Motor neuron (in vitro differentiated cells): ENCODE measurements at regions not wholly inside any gene's neighbourhood (a gene's known extent, or its start where the extent isn't known, plus 50 kb on each side); places are given as distances from the start of the nearest gene placed in this dataset.
A peak's percentile ranks its signal among the peaks of the same experiment; 100 is the strongest.
"Not testable (repeated sequence)": the region's sequence is repeated elsewhere in the genome, so short reads cannot be mapped to it uniquely, and the experiment has no call there.

ENCODE experiments used
- ATAC-seq, 8 experiments: fragments of 200-7000 bp; cut with Tn5 transposase; replicated peaks in 6 of 8; 2 replicates each; pipeline ENCODE4 v1.8.0; 2021; ENCODE audit warnings: mild to moderate bottlenecking in 8 of 8, moderate library complexity in 8 of 8
- H3K27ac ChIP-seq, 2 donors: fragments of 250-450 bp; sonication (Bioruptor Pico); 2 replicates each; pipeline ENCODE4 v1.9.0; 2021; ENCODE audit warnings: antibody characterized with exemption in 2 of 2, mild to moderate bottlenecking in 2 of 2, moderate library complexity in 1 of 2
- H3K4me1 ChIP-seq, 2 donors: fragments of 250-450 bp; sonication (Bioruptor Pico); replicated peaks in 1 of 2; 2 replicates each; pipeline ENCODE4 v1.6.1; 2021; ENCODE audit warnings: antibody characterized with exemption in 2 of 2, mild to moderate bottlenecking in 2 of 2, moderate library complexity in 1 of 2
- H3K4me3 ChIP-seq, 5 donors: fragments of 250-450 bp; sonication (Bioruptor Pico); 2 replicates each; pipeline ENCODE4 v1.9.0; 2021; ENCODE audit warnings: antibody characterized with exemption in 5 of 5, mild to moderate bottlenecking in 5 of 5, moderate library complexity in 4 of 5
- WGBS, 10 experiments: fragments of 450-650 bp; shearing (Covaris generic); methylation state at CpG; one replicate each; pipeline ENCODE4 v1.0.0; 2022; 5-methylcytosine and 5-hydroxymethylcytosine counted together
- in situ Hi-C, 9 experiments: fragments of 400-800 bp; cut with MboI; loops; one replicate each; pipeline ENCODE4 v1.15.0; 2021; ENCODE audit warnings: low sequenced_read_pairs in 9 of 9, low pct_unique_long_range_greater_than_20kb in 2 of 9; ENCODE audit not compliant: unreplicated experiment in 9 of 9

DNA sequence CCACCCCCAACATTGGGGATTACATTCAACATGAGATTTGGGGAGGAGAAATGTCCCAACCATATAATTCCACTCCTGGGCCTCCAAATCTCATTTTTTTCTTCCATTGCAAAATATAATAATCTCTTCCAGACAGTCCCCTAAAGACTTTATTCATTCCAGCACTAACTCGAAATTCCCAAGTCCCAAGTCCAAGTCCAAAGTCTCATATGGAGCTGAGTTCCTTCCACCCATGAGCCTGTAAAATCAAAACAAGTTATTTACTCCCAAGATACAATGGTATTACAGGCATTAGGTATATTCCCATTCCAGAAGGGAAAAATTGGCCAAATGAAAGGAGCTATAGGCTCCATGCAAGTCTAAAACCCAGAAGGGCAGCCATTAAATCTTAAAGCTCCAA lies 56.7 kb downstream of the P2RY1 start:
- ATAC-seq, result no peak
- H3K27ac ChIP-seq, result no peak overlapping the region
- peaks cover 0 to 3% of the 10 kb centered on the region in 2 donors for H3K4me1 ChIP-seq
- 0 to 100% (median 20%) methylated on average over 1 of the region's 1 CpG; no CpG with 5 or more reads in 1 of the 10 experiments for WGBS, 10 experiments
- in situ Hi-C loops, result no loop called here
- H3K4me3 ChIP-seq, result no peak overlapping the region

GRCh38 chr3:152892446-152892845 lies 57.5 kb downstream of the P2RY1 start:
- no peak overlapping the region for H3K27ac ChIP-seq
- in situ Hi-C loops, result no loop called here
- ATAC-seq, result no peak
- no peak overlapping the region for H3K4me3 ChIP-seq
- H3K4me1 ChIP-seq, result peaks cover 0 to 3% of the 10 kb centered on the region in 2 donors

GRCh38 chr3:152893647-152894046 lies 58.7 kb downstream of the P2RY1 start:
- no peak overlapping the region for H3K27ac ChIP-seq
- in situ Hi-C loops, result no loop called here
- H3K4me1 ChIP-seq, result peaks cover 0 to 3% of the 10 kb centered on the region in 2 donors

GRCh38 chr3:152899306-152899705 lies 64.4 kb downstream of the P2RY1 start:
- WGBS, 10 experiments, result 15 to 100% (median 67%) methylated on average over 1 to 2 of the region's 2 CpGs; no CpG with 5 or more reads in 1 of the 10 experiments
- H3K4me3 ChIP-seq, result no peak overlapping the region
- H3K27ac ChIP-seq, result no peak overlapping the region
- no peak for ATAC-seq
- no peaks in the 10 kb centered on the region for H3K4me1 ChIP-seq
- in situ Hi-C loops, result no loop called here

More at GRCh38 chr3:152893647-152894046, 58.7 kb downstream of the P2RY1 start:
- WGBS, 10 experiments, result 7 to 69% (median 42%) methylated on average over 1 to 3 of the region's 3 CpGs; no CpG with 5 or more reads in 2 of the 10 experiments
- ATAC-seq, result peak in 4 of 8 experiments; percentile 19 to 66 (median 52)
- H3K4me3 ChIP-seq, result no peak overlapping the region

DNA sequence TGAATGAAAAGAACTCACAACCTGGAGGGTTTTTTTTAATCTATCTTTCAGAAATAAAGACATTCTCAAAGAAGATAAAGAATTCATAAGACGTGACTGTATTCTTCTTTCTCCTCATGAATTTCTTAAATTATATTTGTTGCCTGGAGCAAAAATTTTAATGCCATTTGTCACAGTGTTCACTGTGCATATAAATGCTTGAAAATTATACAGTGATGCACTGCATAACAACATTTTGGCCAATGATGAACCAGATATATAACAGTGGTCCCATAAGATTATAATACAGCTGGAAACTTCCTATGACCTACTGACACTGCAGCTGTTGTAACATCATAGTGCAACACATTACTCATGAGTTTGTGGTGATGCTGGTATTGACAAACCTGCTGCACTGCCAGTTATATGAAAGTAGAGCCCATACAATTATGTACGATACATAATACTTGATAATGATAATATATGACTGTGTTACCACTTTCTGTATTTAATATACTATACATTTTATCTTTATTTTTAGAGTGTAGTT lies 67.3 kb downstream of the P2RY1 start:
- in situ Hi-C loops, result no loop called here
- ATAC-seq, result no peak
- H3K4me3 ChIP-seq, result no peak overlapping the region
- 0 to 100% (median 76%) methylated on average over 1 to 2 of the region's 2 CpGs for WGBS, 10 experiments
- no peaks in the 10 kb centered on the region for H3K4me1 ChIP-seq
- no peak overlapping the region for H3K27ac ChIP-seq

DNA sequence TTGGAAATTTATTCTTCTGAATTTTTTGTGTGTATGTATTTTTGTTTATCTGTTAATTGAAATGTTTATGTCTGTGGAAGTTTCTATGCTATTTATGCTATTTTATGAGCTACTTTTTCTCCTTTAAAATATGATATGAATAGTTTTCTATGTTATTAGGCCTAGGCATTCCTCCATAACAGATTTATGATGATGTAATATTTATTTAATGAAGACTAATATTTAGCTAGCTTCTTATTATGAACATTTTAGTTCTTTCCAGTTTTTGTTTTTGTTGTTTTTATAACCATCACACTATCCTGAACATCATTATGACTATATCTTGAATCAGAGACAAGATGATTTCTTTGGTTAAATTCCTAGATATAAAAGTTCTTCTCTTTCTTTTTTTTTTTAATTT lies 70.7 kb downstream of the P2RY1 start:
- no peak overlapping the region for H3K27ac ChIP-seq
- no peak overlapping the region for H3K4me3 ChIP-seq
- ATAC-seq, result no peak
- no peaks in the 10 kb centered on the region for H3K4me1 ChIP-seq
- in situ Hi-C loops, result no loop called here

DNA sequence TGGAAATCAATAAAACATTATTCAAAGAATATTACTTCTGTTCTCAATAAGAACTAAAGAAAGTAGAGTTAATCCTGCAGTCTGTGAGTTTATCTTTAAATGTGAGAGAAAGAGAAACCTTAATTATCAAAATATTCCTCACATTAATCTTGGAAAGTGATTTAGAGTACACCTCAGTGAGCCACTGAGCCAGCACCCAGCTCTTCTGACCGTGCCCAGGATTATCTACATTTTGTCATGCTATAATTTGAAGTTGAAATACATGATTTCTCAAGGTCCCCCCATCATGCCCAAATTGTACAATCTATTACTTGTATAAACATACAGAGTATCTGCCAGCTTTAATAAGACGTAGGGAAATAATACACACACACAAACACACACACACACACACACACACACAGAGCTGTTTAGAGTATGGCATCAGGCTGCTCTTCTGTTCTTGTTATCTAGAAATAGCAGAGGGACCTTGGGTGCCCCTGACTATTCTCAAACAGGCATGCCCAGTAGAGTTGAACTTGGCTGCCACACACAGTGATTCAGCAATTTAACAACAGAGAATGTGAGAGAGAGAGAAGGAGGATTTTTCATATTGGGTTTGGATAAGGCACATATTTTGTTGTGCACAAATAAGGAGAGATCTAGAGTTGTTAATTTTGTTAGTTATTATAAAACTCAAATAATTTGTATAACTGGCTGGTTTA lies 74.4 kb downstream of the P2RY1 start:
- WGBS, 10 experiments, result 39 to 100% (median 93%) methylated on average over 1 to 2 of the region's 2 CpGs; no CpG with 5 or more reads in 2 of the 10 experiments
- peak in 3 of 8 experiments; percentile 21 to 28 (median 28) for ATAC-seq

GRCh38 chr3:152910211-152910610 lies 75.3 kb downstream of the P2RY1 start:
- 68 to 100% (median 83%) methylated on average over 1 to 4 of the region's 4 CpGs; no CpG with 5 or more reads in 2 of the 10 experiments for WGBS, 10 experiments
- Histone ChIP-seq H3K4me3 (no peak overlapping the region), H3K4me1 (no peaks in the 10 kb centered on the region), H3K27ac (no peak overlapping the region)
- in situ Hi-C loops, result no loop called here
- ATAC-seq, result peak in 1 of 8 experiments; percentile 37

More for the DNA sequence above, 74.4 kb downstream of the P2RY1 start:
- in situ Hi-C loops, result no loop called here
- Histone ChIP-seq H3K27ac (no peak overlapping the region), H3K4me3 (no peak overlapping the region), H3K4me1 (no peaks in the 10 kb centered on the region)

- H3K27ac ChIP-seq, result no peak overlapping the region
- 13 to 100% (median 100%) methylated on average over 1 of the region's 1 CpG; no CpG with 5 or more reads in 3 of the 10 experiments for WGBS, 10 experiments
- no peaks in the 10 kb centered on the region for H3K4me1 ChIP-seq
- no peak overlapping the region for H3K4me3 ChIP-seq
- in situ Hi-C loops, result no loop called here
- no peak for ATAC-seq
Observed at GRCh38 chr3:152910966-152911365, 76.0 kb downstream of the P2RY1 start.

DNA sequence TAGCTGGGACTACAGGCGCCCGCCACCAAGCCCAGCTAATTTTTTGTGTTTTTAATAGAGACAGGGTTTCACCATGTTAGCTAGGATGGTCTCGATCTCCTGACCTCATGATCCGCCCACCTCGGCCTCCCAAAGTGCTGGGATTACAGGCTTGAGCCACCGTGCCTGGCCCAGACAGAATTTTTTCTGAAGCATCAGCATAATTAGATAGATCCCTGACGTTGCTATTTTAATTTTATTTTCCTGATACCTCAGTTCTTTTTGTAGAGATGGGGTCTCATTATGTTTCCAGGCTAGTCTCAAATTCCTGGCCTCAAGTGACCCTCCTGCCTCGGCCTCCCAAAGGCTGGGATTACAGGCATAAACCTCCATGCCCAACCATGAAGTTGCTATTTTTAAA lies 79.8 kb downstream of the P2RY1 start:
- H3K4me1 ChIP-seq, H3K4me3 ChIP-seq, in situ Hi-C loops, H3K27ac ChIP-seq, ATAC-seq: not testable (repeated sequence)
- 20 to 92% (median 71%) methylated on average over 1 to 5 of the region's 8 CpGs; no CpG with 5 or more reads in 3 of the 10 experiments for WGBS, 10 experiments

DNA sequence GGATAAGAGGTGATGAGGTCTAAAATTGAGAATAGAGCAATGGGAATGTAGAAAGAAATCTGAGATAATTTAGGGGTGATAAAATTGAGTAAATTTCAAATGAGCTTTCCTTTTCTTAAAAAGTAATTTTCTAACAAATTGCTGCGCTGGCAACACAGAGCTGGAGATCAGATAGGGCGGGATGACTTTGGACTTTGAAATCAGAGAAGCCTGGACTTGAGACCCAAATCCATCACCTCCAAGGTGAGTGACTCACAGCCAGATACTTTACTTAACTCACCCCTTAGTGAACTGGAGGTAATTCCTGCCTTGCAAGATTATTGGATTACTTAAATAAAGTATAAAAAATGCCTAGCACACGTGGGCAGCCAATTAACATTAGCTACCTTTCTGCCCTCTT lies 80.8 kb downstream of the P2RY1 start:
- no peak overlapping the region for H3K27ac ChIP-seq
- in situ Hi-C loops, result no loop called here
- no peak overlapping the region for H3K4me3 ChIP-seq
- ATAC-seq, result no peak
- 33 to 83% (median 67%) methylated on average over 1 to 3 of the region's 3 CpGs; no CpG with 5 or more reads in 1 of the 10 experiments for WGBS, 10 experiments
- H3K4me1 ChIP-seq, result no peaks in the 10 kb centered on the region

DNA sequence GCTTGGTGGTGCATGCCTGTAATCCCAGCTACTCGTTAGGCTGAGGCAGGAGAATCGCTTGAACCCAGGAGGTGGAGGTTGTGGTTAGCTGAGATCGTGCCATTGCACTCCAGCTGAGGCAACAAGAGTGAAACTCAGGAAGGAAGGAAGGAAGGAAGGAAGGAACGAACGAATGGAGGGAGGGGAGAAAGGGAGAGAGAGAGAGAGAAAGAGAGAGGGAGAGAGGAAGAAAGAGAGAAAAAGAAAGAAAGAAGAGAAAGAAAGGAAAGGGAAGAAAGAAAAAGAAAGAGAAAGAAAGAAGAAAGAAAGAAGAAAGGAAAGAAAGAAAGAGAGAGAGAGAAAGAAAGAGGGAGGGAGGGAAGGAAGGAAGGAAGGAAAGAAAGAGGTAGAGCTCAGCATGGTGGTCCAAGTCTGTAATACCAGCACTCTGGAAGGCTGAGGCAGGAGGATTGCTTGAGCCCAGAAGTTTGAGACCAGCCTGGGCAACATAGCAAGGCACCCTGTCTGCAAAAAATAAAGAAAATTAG lies 81.9 kb downstream of the P2RY1 start:
- Histone ChIP-seq H3K4me3 (no peak overlapping the region), H3K4me1 (no peaks in the 10 kb centered on the region), H3K27ac (no peak overlapping the region)
- 0 to 93% (median 82%) methylated on average over 2 to 5 of the region's 5 CpGs for WGBS, 10 experiments
- in situ Hi-C loops, result no loop called here
- no peak for ATAC-seq

- in situ Hi-C loops, result no loop called here
- Histone ChIP-seq H3K27ac (no peak overlapping the region), H3K4me1 (no peaks in the 10 kb centered on the region), H3K4me3 (no peak overlapping the region)
- no peak for ATAC-seq
Observed at GRCh38 chr3:152921351-152921750, 86.4 kb downstream of the P2RY1 start.

GRCh38 chr3:152922554-152922953 lies 87.6 kb downstream of the P2RY1 start:
- H3K27ac ChIP-seq, result no peak overlapping the region

More at GRCh38 chr3:152922554-152922953, 87.6 kb downstream of the P2RY1 start:
- in situ Hi-C loops, result no loop called here
- no peaks in the 10 kb centered on the region for H3K4me1 ChIP-seq
- ATAC-seq, result no peak
- no peak overlapping the region for H3K4me3 ChIP-seq
- WGBS, 10 experiments, result 49 to 100% (median 88%) methylated on average over 1 to 2 of the region's 2 CpGs; no CpG with 5 or more reads in 1 of the 10 experiments
